GM23338 (cell line): ENCODE measurements at regions not wholly inside any gene's neighbourhood (a gene's known extent, or its start where the extent isn't known, plus 50 kb on each side); places are given as distances from the start of the nearest gene placed in this dataset.

Experiments used
- ATAC-seq: fragments of 200-7000 bp; cut with Tn5 transposase; 3 replicates; pipeline ENCODE4 v1.9.1; 2020
- DNase-seq: peaks from one replicate; pipeline ENCODE4 v3.0.0-alpha.2; 2015; ENCODE audit warnings: low spot score
- H2AFZ ChIP-seq: fragments of 200-600 bp; sonication (generic); 2 replicates; pipeline ENCODE4 v1.8.0; 2016; ENCODE audit warnings: antibody characterized with exemption, mild to moderate bottlenecking, moderate library complexity
- H3F3A ChIP-seq: fragments of 200-600 bp; sonication (generic); replicated peaks from 2 replicates; pipeline ENCODE4 v1.8.0; 2017; ENCODE audit warnings: antibody characterized with exemption, mixed run types, low read depth
- H3K27ac ChIP-seq: fragments of 200-600 bp; sonication (generic); 2 replicates; pipeline ENCODE4 v1.6.1; 2016; ENCODE audit warnings: low read depth
- H3K27me3 ChIP-seq: fragments of 200-600 bp; sonication (generic); 2 replicates; pipeline ENCODE4 v1.8.0; 2016; ENCODE audit warnings: mild to moderate bottlenecking, mixed run types, moderate library complexity; ENCODE audit not compliant: insufficient read depth
- H3K36me3 ChIP-seq: fragments of 200-600 bp; sonication (generic); 2 replicates; pipeline ENCODE4 v1.8.0; 2016; ENCODE audit warnings: mild to moderate bottlenecking; ENCODE audit not compliant: insufficient read depth
- H3K4me1 ChIP-seq: fragments of 200-600 bp; sonication (generic); 2 replicates; pipeline ENCODE4 v1.8.0; 2016; ENCODE audit warnings: mild to moderate bottlenecking, moderate library complexity; ENCODE audit not compliant: insufficient read depth
- H3K4me2 ChIP-seq: fragments of 200-600 bp; sonication (generic); 2 replicates; pipeline ENCODE4 v1.7.1; 2017; ENCODE audit warnings: mixed run types
- H3K4me3 ChIP-seq: fragments of 200-600 bp; sonication (generic); 2 replicates; pipeline ENCODE4 v1.6.1; 2016; ENCODE audit warnings: mixed run types
- H3K79me2 ChIP-seq: fragments of 200-600 bp; sonication (generic); replicated peaks from 2 replicates; pipeline ENCODE4 v1.8.0; 2017; ENCODE audit warnings: mild to moderate bottlenecking; ENCODE audit not compliant: insufficient read depth
- H3K9me2 ChIP-seq: fragments of 200-600 bp; sonication (generic); 2 replicates; pipeline ENCODE4 v1.8.0; 2017; ENCODE audit not compliant: insufficient read depth
- H4K20me1 ChIP-seq: fragments of 200-600 bp; sonication (generic); replicated peaks from 2 replicates; pipeline ENCODE4 v1.8.0; 2017; ENCODE audit warnings: mild to moderate bottlenecking; ENCODE audit not compliant: insufficient read depth
- H3K27ac Mint-ChIP-seq: 2 replicates; pipeline ENCODE4 v1.8.0; 2020; ENCODE audit warnings: inconsistent platforms, mild to moderate bottlenecking, moderate library complexity, mixed read lengths
- H3K27me3 Mint-ChIP-seq: 3 replicates; pipeline ENCODE4 v1.8.0; 2022; ENCODE audit warnings: low read depth, mild to moderate bottlenecking, moderate library complexity, mixed read lengths, inconsistent platforms; ENCODE audit not compliant: insufficient read depth, poor library complexity
- H3K36me3 Mint-ChIP-seq: 3 replicates; pipeline ENCODE4 v1.8.0; 2021; ENCODE audit warnings: low read depth, mild to moderate bottlenecking, inconsistent platforms, moderate library complexity, mixed read lengths
- H3K4me1 Mint-ChIP-seq: 3 replicates; pipeline ENCODE4 v1.8.0; 2020; ENCODE audit warnings: mild to moderate bottlenecking, inconsistent platforms, mixed read lengths
- H3K4me3 Mint-ChIP-seq: 3 replicates; pipeline ENCODE4 v1.8.0; 2021; ENCODE audit warnings: moderate library complexity, mild to moderate bottlenecking, inconsistent platforms, mixed read lengths
- H3K9me3 Mint-ChIP-seq: 3 replicates; pipeline ENCODE4 v1.8.0; 2020; ENCODE audit warnings: moderate library complexity, mild to moderate bottlenecking, inconsistent platforms, mixed read lengths
- CTCF ChIP-seq, 2 experiments: fragments of 200-600 bp in 1 of 2; sonication (generic) in 1 of 2; conservative IDR thresholded peaks; 2 replicates each; pipeline versions ENCODE4 v1.5.1 to v1.6.1; 2016 to 2017; ENCODE audit warnings: antibody characterized with exemption in 2 of 2, low read depth in 2 of 2, mild to moderate bottlenecking in 2 of 2, moderate library complexity in 1 of 2
- EZH2 ChIP-seq: fragments of 200-600 bp; sonication (generic); IDR thresholded peaks from one replicate; pipeline ENCODE4 v1.8.0; 2017; ENCODE audit warnings: antibody characterized with exemption, mild to moderate bottlenecking, low read depth; ENCODE audit not compliant: unreplicated experiment
- EZH2phosphoT487 ChIP-seq: fragments of 200-600 bp; sonication (generic); IDR thresholded peaks from one replicate; pipeline ENCODE4 v1.8.1; 2018; ENCODE audit warnings: antibody characterized with exemption; ENCODE audit not compliant: unreplicated experiment
- NANOG ChIP-seq: IDR thresholded peaks from 2 replicates; pipeline ENCODE4 v1.6.1; 2016; ENCODE audit warnings: antibody characterized with exemption, borderline replicate concordance
- STAT1 ChIP-seq: IDR thresholded peaks from one replicate; pipeline ENCODE4 v1.6.1; 2016; ENCODE audit warnings: antibody characterized with exemption; ENCODE audit not compliant: unreplicated experiment
- ZNF331 ChIP-seq: fragments of 250-450 bp; sonication (Bioruptor Pico); IDR thresholded peaks from 2 replicates; pipeline ENCODE4 v1.5.0; 2020; ENCODE audit warnings: low read depth, mild to moderate bottlenecking, moderate library complexity
- TF ChIP-seq, protein P1 (sequence below): IDR thresholded peaks from one replicate; pipeline ENCODE4 v1.6.1; 2018; ENCODE audit warnings: antibody characterized with exemption; ENCODE audit not compliant: unreplicated experiment

GRCh38 chr3:153313302-153313965 lies 151.4 kb downstream of the RAP2B start (continued):
- TF ChIP-seq CTCF (conservative IDR thresholded peaks at IDR 0.05; ENCODE audit: low read depth in 2 of 2), result no peak
- TF ChIP-seq EZH2phosphoT487, result no peak
- TF ChIP-seq ZNF331 (CRISPR knock-in tag), result no peak
- TF ChIP-seq STAT1, result no peak
- TF ChIP-seq, protein P1, sequence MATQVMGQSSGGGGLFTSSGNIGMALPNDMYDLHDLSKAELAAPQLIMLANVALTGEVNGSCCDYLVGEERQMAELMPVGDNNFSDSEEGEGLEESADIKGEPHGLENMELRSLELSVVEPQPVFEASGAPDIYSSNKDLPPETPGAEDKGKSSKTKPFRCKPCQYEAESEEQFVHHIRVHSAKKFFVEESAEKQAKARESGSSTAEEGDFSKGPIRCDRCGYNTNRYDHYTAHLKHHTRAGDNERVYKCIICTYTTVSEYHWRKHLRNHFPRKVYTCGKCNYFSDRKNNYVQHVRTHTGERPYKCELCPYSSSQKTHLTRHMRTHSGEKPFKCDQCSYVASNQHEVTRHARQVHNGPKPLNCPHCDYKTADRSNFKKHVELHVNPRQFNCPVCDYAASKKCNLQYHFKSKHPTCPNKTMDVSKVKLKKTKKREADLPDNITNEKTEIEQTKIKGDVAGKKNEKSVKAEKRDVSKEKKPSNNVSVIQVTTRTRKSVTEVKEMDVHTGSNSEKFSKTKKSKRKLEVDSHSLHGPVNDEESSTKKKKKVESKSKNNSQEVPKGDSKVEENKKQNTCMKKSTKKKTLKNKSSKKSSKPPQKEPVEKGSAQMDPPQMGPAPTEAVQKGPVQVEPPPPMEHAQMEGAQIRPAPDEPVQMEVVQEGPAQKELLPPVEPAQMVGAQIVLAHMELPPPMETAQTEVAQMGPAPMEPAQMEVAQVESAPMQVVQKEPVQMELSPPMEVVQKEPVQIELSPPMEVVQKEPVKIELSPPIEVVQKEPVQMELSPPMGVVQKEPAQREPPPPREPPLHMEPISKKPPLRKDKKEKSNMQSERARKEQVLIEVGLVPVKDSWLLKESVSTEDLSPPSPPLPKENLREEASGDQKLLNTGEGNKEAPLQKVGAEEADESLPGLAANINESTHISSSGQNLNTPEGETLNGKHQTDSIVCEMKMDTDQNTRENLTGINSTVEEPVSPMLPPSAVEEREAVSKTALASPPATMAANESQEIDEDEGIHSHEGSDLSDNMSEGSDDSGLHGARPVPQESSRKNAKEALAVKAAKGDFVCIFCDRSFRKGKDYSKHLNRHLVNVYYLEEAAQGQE, result no peak
- TF ChIP-seq EZH2, result no peak
- no peak for TF ChIP-seq NANOG

DNA sequence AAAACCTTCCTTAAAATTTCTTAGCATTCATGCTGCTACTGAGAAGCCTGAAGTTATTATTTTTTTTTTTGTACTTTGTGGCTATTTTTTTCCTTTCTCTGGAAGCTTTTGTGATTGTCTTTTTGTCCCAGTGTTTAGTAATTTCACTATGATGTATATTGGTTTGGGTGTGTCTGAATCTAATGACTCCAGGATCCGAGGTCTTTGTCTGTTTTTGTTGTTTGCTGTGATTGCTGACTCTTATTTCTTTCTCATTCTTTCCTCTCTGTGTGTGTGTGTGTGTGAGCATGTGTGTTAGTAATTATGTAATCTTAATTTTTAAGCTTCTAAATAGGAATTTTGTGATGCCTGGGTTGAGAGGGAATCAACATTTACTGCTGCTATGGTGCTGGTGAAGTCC lies 152.0 kb downstream of the RAP2B start:
- Histone ChIP-seq H3K79me2 (no peaks in the 10 kb centered on the region), H2AFZ (no peak overlapping the region; the same call in 1 of the 2 replicates), H3K27ac (no peak overlapping the region), H3K36me3 (no peaks in the 10 kb centered on the region), H3K9me2 (no peaks in the 10 kb centered on the region), H3K4me1 (no peaks in the 10 kb centered on the region), H3F3A (no peaks in the 10 kb centered on the region), H3K4me2 (no peak overlapping the region), H3K27me3 (no peaks in the 10 kb centered on the region), H4K20me1 (no peaks in the 10 kb centered on the region), H3K4me3 (no peak overlapping the region)
- DNase-seq, result no peak
- no peak overlapping the region for H3K27ac Mint-ChIP-seq
- H3K4me3 Mint-ChIP-seq, result no peak overlapping the region
- H3K27me3 Mint-ChIP-seq, result peaks cover 2% of the 10 kb centered on the region
- H3K36me3 Mint-ChIP-seq, result peaks cover 9% of the 10 kb centered on the region; the same call in 1 of the 3 replicates
- no peaks in the 10 kb centered on the region for H3K4me1 Mint-ChIP-seq
- ATAC-seq, result no peak
- H3K9me3 Mint-ChIP-seq, result peaks cover 11% of the 10 kb centered on the region; the same call in 2 of the 3 replicates
- TF ChIP-seq, protein P1, result no peak
- no peak for TF ChIP-seq NANOG
- no peak for TF ChIP-seq EZH2phosphoT487
- no peak for TF ChIP-seq CTCF (conservative IDR thresholded peaks at IDR 0.05; ENCODE audit: low read depth in 2 of 2)
